ENCODE measurements at regions not wholly inside any gene's neighbourhood (a gene's known extent, or its start where the extent isn't known, plus 50 kb on each side); places are given as distances from the start of the nearest gene placed in this dataset.

- 50 to 69% (median 57%) methylated on average over 6 of the region's 6 CpGs for WGBS, 3 donors
- TF ChIP-seq POLR2A (IDR thresholded peaks at IDR 0.05), result no peak
- no peak for TF ChIP-seq CTCF (IDR thresholded peaks at IDR 0.05)
- TF ChIP-seq EP300 (IDR thresholded peaks at IDR 0.05), result no peak
Observed at GRCh38 chr1:90384193-90384592, 332.9 kb downstream of the BARHL2 start.

DNA sequence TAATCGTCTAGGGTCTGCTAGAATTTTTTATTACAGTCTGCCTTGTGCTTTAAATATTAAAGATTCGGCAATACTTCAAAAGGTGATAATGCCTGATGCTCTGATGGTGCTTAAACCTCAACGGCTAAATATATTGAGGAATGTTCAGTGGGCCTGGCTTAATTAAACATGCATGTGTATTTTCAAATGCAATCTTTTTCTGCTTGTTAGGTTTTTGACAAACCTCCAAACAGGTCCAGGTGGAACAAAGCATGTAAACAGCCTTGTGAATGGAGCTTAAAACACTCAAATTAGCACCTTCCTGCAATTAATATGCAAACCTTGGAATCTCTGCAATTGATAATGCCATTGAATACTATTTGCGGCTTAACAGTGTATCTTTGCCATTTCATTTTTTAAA, 334.9 kb downstream of the BARHL2 start:
- H3K27me3 ChIP-seq, result no peaks in the 10 kb centered on the region
- no peaks in the 10 kb centered on the region for H3K36me3 ChIP-seq
- no peak overlapping the region for H3K27ac ChIP-seq
- intact Hi-C loops (cut with DNase I), result no loop called here
- WGBS, 3 donors, result 69 to 76% (median 74%) methylated on average over 4 of the region's 4 CpGs
- no peak overlapping the region for H3K4me3 ChIP-seq
- no peaks in the 10 kb centered on the region for H3K4me1 ChIP-seq (ENCODE audit: insufficient read depth)
- TF ChIP-seq CTCF (IDR thresholded peaks at IDR 0.05) (no peak), EP300 (IDR thresholded peaks at IDR 0.05) (no peak), POLR2A (IDR thresholded peaks at IDR 0.05) (no peak)
- DNase-seq, result no peak
- no peaks in the 10 kb centered on the region for H3K9me3 ChIP-seq

More at GRCh38 chr1:90384193-90384592, 332.9 kb downstream of the BARHL2 start:
- Histone ChIP-seq H3K4me1 (ENCODE audit: insufficient read depth) (no peaks in the 10 kb centered on the region), H3K4me3 (no peak overlapping the region), H3K27me3 (no peaks in the 10 kb centered on the region), H3K9me3 (no peaks in the 10 kb centered on the region), H3K36me3 (no peaks in the 10 kb centered on the region), H3K27ac (no peak overlapping the region)
- intact Hi-C loops (cut with DNase I), result no loop called here
- DNase-seq, result no peak

DNA sequence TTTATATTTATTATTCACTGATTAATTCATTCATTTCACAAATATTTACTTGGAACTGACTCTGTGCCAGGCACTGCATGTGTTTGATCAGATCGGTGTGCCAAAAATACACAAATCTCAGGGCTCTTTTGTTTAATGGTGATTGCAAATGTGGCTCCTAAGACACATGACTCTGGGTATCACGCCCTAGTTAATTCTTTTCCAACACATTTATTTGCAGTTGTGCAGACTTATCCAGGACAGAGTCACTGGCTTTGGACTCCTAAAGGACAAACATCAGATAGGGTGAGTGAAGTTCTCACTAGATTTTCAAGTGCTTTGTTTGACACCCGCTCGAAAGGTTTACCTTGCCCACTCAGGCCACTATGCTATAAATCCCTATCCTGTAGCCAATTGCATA, 335.5 kb downstream of the BARHL2 start:
- no peak for TF ChIP-seq EP300 (IDR thresholded peaks at IDR 0.05)
- no peak for TF ChIP-seq POLR2A (IDR thresholded peaks at IDR 0.05)
- TF ChIP-seq CTCF (IDR thresholded peaks at IDR 0.05), result no peak
- no peaks in the 10 kb centered on the region for H3K27me3 ChIP-seq
- intact Hi-C loops (cut with DNase I), result no loop called here
- no peaks in the 10 kb centered on the region for H3K4me1 ChIP-seq (ENCODE audit: insufficient read depth)
- no peak overlapping the region for H3K4me3 ChIP-seq
- no peak overlapping the region for H3K27ac ChIP-seq
- H3K36me3 ChIP-seq, result no peaks in the 10 kb centered on the region
- DNase-seq, result no peak
- H3K9me3 ChIP-seq, result no peaks in the 10 kb centered on the region
- 86 to 88% (median 87%) methylated on average over 4 of the region's 4 CpGs for WGBS, 3 donors

DNA sequence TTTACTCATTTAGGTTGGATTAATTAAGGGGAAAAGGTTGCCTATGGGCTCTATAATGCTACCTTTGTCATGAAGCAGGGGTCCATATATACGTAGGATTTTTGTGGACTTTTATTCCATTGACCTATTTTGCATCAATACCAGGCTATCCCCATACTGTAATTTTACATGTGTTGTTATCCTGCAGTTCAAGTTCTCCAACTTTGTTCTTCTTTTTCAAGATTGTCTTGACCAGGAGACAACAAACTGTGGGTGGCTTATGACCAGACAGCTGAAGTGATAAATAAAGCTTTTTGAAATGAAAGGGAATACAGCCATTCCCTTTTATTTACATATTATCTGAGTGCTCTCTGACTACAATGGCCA, 345.7 kb downstream of the BARHL2 start:
- Histone ChIP-seq H3K27me3 (no peaks in the 10 kb centered on the region), H3K4me3 (no peak overlapping the region), H3K9me3 (no peaks in the 10 kb centered on the region), H3K27ac (no peak overlapping the region), H3K36me3 (no peaks in the 10 kb centered on the region), H3K4me1 (ENCODE audit: insufficient read depth) (no peaks in the 10 kb centered on the region)
- intact Hi-C loops (cut with DNase I), result no loop called here
- DNase-seq, result no peak
- WGBS, 3 donors, result 75 to 80% (median 80%) methylated on average over 1 of the region's 1 CpG
- TF ChIP-seq CTCF (IDR thresholded peaks at IDR 0.05), result no peak
- no peak for TF ChIP-seq POLR2A (IDR thresholded peaks at IDR 0.05)
- no peak for TF ChIP-seq EP300 (IDR thresholded peaks at IDR 0.05)

Data from ovary (tissue), 7 donors.